ENCODE measurements at regions not wholly inside any gene's neighbourhood (a gene's known extent, or its start where the extent isn't known, plus 50 kb on each side); places are given as distances from the start of the nearest gene placed in this dataset.

GRCh38 chr17:34464812-34465211 is 101.8 kb upstream of the CCL1 start:
- TF ChIP-seq, protein P1, sequence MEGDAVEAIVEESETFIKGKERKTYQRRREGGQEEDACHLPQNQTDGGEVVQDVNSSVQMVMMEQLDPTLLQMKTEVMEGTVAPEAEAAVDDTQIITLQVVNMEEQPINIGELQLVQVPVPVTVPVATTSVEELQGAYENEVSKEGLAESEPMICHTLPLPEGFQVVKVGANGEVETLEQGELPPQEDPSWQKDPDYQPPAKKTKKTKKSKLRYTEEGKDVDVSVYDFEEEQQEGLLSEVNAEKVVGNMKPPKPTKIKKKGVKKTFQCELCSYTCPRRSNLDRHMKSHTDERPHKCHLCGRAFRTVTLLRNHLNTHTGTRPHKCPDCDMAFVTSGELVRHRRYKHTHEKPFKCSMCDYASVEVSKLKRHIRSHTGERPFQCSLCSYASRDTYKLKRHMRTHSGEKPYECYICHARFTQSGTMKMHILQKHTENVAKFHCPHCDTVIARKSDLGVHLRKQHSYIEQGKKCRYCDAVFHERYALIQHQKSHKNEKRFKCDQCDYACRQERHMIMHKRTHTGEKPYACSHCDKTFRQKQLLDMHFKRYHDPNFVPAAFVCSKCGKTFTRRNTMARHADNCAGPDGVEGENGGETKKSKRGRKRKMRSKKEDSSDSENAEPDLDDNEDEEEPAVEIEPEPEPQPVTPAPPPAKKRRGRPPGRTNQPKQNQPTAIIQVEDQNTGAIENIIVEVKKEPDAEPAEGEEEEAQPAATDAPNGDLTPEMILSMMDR (IDR thresholded peaks at IDR 0.05; ENCODE audit: insufficient read depth, low read depth, low read length): no peak
- TF ChIP-seq EZH2 (IDR thresholded peaks at IDR 0.05; ENCODE audit: insufficient read depth, low read length): no peak
